ENCODE measurements at regions not wholly inside any gene's neighbourhood (a gene's known extent, or its start where the extent isn't known, plus 50 kb on each side); places are given as distances from the start of the nearest gene placed in this dataset.

- TF ChIP-seq CTCF (IDR thresholded peaks at IDR 0.05): no peak
- TF ChIP-seq EZH2 (IDR thresholded peaks at IDR 0.05; ENCODE audit: borderline replicate concordance, insufficient read depth, low read depth, low read length, poor library complexity, severe bottlenecking): no peak
Measured at GRCh38 chr18:30632071-30632698, 410.4 kb downstream of the DSC3 start.

Data from B cell (primary cell).